Thyroid gland (tissue), 4 donors: ENCODE measurements at regions not wholly inside any gene's neighbourhood (a gene's known extent, or its start where the extent isn't known, plus 50 kb on each side); places are given as distances from the start of the nearest gene placed in this dataset.
"Not testable (repeated sequence)": the region's sequence is repeated elsewhere in the genome, so short reads cannot be mapped to it uniquely, and the experiment has no call there.

Source experiments
- DNase-seq, 2 donors: peaks; one replicate each; pipeline ENCODE4 v3.0.0-alpha.2; 2019
- H3K27ac ChIP-seq, 3 donors: fragments of 200-600 bp; sonication (generic); 1 replicate in 2 of 3; 2 replicates in 1 of 3; pipeline ENCODE4 v1.5.1; 2016 to 2019; ENCODE audit warnings: mild to moderate bottlenecking in 1 of 3, moderate library complexity in 1 of 3
- H3K27me3 ChIP-seq: fragments of 200-600 bp; sonication (generic); one replicate; pipeline ENCODE4 v1.5.1; 2019
- H3K36me3 ChIP-seq, 2 donors: fragments of 200-600 bp; sonication (generic); one replicate each; pipeline ENCODE4 v1.5.1; 2016 to 2019
- H3K4me1 ChIP-seq, 2 donors: fragments of 200-600 bp; sonication (generic); one replicate each; pipeline ENCODE4 v1.5.1; 2017 to 2019
- H3K4me3 ChIP-seq, 3 donors: fragments of 200-600 bp; sonication (generic); replicated peaks in 1 of 3; 1 replicate in 2 of 3; 2 replicates in 1 of 3; pipeline ENCODE4 v1.5.1; 2016; ENCODE audit warnings: mild to moderate bottlenecking in 1 of 3
- H3K9me3 ChIP-seq: fragments of 200-600 bp; sonication (generic); one replicate; pipeline ENCODE4 v1.5.1; 2017
- POLR2A ChIP-seq, 2 donors: fragments of 450-650 bp; IDR thresholded peaks; one replicate each; pipeline ENCODE4 v1.6.1; 2017; ENCODE audit warnings: antibody characterized with exemption in 2 of 2, mild to moderate bottlenecking in 2 of 2, moderate library complexity in 1 of 2
- WGBS, 2 donors: methylation state at CpG; one replicate each; pipeline ENCODE4 v1.1.5; 2017; 5-methylcytosine and 5-hydroxymethylcytosine counted together
- intact Hi-C: fragments of 100-400 bp; cut with DNase I; formaldehyde crosslinking; loops from one replicate; pipeline ENCODE4 v1.15.1; 2023
- TF ChIP-seq, protein P1 (sequence below), 6 experiments: fragments of 200-600 bp in 3 of 6; fragments of 450-650 bp in 3 of 6; sonication (generic) in 3 of 6; IDR thresholded peaks; one replicate each; pipeline ENCODE4 v1.5.1; 2016 to 2019; ENCODE audit warnings: antibody characterized with exemption in 6 of 6, mild to moderate bottlenecking in 2 of 6, inconsistent platforms in 1 of 6, moderate library complexity in 1 of 6

- no peaks in the 10 kb centered on the region for H3K36me3 ChIP-seq
- no peak overlapping the region for H3K4me3 ChIP-seq
- H3K27ac ChIP-seq, result no peak overlapping the region
- intact Hi-C loops, result no loop called here
- DNase-seq, result no peak
- 10 to 16% methylated on average over 5 of the region's 5 CpGs for WGBS, 2 donors
- H3K4me1 ChIP-seq, result no peaks in the 10 kb centered on the region
- TF ChIP-seq, protein P1, sequence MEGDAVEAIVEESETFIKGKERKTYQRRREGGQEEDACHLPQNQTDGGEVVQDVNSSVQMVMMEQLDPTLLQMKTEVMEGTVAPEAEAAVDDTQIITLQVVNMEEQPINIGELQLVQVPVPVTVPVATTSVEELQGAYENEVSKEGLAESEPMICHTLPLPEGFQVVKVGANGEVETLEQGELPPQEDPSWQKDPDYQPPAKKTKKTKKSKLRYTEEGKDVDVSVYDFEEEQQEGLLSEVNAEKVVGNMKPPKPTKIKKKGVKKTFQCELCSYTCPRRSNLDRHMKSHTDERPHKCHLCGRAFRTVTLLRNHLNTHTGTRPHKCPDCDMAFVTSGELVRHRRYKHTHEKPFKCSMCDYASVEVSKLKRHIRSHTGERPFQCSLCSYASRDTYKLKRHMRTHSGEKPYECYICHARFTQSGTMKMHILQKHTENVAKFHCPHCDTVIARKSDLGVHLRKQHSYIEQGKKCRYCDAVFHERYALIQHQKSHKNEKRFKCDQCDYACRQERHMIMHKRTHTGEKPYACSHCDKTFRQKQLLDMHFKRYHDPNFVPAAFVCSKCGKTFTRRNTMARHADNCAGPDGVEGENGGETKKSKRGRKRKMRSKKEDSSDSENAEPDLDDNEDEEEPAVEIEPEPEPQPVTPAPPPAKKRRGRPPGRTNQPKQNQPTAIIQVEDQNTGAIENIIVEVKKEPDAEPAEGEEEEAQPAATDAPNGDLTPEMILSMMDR (IDR thresholded peaks at IDR 0.05), result no peak
- no peak for TF ChIP-seq POLR2A (IDR thresholded peaks at IDR 0.05)
- peaks cover 25% of the 10 kb centered on the region for H3K27me3 ChIP-seq
- no peaks in the 10 kb centered on the region for H3K9me3 ChIP-seq
Measured at GRCh38 chr6:27593861-27594260, 121.0 kb upstream of the ZNF184 start.

GRCh38 chr6:27593200-27593818 is 120.4 kb upstream of the ZNF184 start:
- Histone ChIP-seq H3K9me3 (no peaks in the 10 kb centered on the region), H3K4me1 (no peaks in the 10 kb centered on the region), H3K27me3 (peaks cover 25% of the 10 kb centered on the region), H3K36me3 (no peaks in the 10 kb centered on the region), H3K27ac (no peak overlapping the region), H3K4me3 (no peak overlapping the region)
- 15% methylated on average over 19 of the region's 19 CpGs for WGBS, 2 donors
- TF ChIP-seq, protein P1 (IDR thresholded peaks at IDR 0.05), result no peak
- no peak for TF ChIP-seq POLR2A (IDR thresholded peaks at IDR 0.05)
- intact Hi-C loops, result no loop called here
- DNase-seq, result no peak

- Histone ChIP-seq H3K27ac (no peak overlapping the region), H3K27me3 (peaks cover 25% of the 10 kb centered on the region), H3K4me3 (no peak overlapping the region), H3K4me1 (no peaks in the 10 kb centered on the region), H3K36me3 (no peaks in the 10 kb centered on the region), H3K9me3 (no peaks in the 10 kb centered on the region)
- intact Hi-C loops, result no loop called here
- DNase-seq, result no peak
- no peak for TF ChIP-seq POLR2A (IDR thresholded peaks at IDR 0.05)
- TF ChIP-seq, protein P1 (IDR thresholded peaks at IDR 0.05), result no peak
- WGBS, 2 donors, result 5 to 6% methylated on average over 22 of the region's 22 CpGs
Measured at GRCh38 chr6:27592481-27593199, 119.7 kb upstream of the ZNF184 start.

- TF ChIP-seq, protein P1 (IDR thresholded peaks at IDR 0.05), result no peak
- no peak for TF ChIP-seq POLR2A (IDR thresholded peaks at IDR 0.05)
- no peaks in the 10 kb centered on the region for H3K36me3 ChIP-seq
- no peak for DNase-seq
- peaks cover 25% of the 10 kb centered on the region for H3K27me3 ChIP-seq
- H3K9me3 ChIP-seq, result no peaks in the 10 kb centered on the region
- no peak overlapping the region for H3K4me3 ChIP-seq
- no peak overlapping the region for H3K27ac ChIP-seq
- no peaks in the 10 kb centered on the region for H3K4me1 ChIP-seq
- 7 to 9% methylated on average over 22 of the region's 22 CpGs for WGBS, 2 donors
- intact Hi-C loops, result no loop called here
Measured at GRCh38 chr6:27591699-27592480, 119.0 kb upstream of the ZNF184 start.

DNA sequence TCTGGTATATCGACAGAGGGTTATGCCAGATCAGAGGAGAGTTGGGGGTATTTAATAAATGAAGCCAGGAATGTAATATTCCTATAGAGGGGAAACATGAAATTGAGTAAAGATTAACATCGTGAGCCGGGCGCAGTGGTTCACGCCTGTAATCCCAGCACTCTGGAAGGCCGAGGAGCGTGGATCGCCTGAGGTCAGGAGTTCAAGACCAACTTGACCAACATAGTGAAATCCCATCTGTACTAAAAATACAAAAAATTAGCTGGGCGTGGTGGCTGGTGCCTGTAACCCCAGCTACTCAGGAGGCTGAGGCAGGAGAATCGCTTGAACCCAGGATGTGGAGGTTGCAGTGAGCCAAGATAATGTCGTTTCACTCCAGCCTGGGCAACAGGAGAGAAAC is 112.4 kb upstream of the ZNF184 start:
- H3K27ac ChIP-seq, H3K4me1 ChIP-seq, DNase-seq, H3K4me3 ChIP-seq, H3K36me3 ChIP-seq, intact Hi-C loops, H3K9me3 ChIP-seq, H3K27me3 ChIP-seq: not testable (repeated sequence)
- WGBS, 2 donors, result 87% methylated on average over 11 of the region's 11 CpGs
